ENCODE measurements at regions not wholly inside any gene's neighbourhood (a gene's known extent, or its start where the extent isn't known, plus 50 kb on each side); places are given as distances from the start of the nearest gene placed in this dataset.

- no peak for TF ChIP-seq CTCF (IDR thresholded peaks at IDR 0.05; ENCODE audit: low read depth, low read length)
- peaks cover 97% of the 10 kb centered on the region for H3K27me3 ChIP-seq (ENCODE audit: insufficient read depth, low read depth, severe bottlenecking)
- H3K36me3 ChIP-seq, result no peaks in the 10 kb centered on the region
- H3K9me3 ChIP-seq (ENCODE audit: severe bottlenecking), result no peaks in the 10 kb centered on the region
- H3K27ac ChIP-seq, result no peak overlapping the region
- no peak overlapping the region for H3K4me3 ChIP-seq (ENCODE audit: low read depth, low read length)
- no peak for DNase-seq
These were observed 445.5 kb downstream of the MED10 start for GRCh38 chr5:5932824-5933223.

- no peak for TF ChIP-seq CTCF (IDR thresholded peaks at IDR 0.05; ENCODE audit: low read depth, low read length)
- peaks cover 10% of the 10 kb centered on the region for H3K9me3 ChIP-seq (ENCODE audit: severe bottlenecking)
- H3K36me3 ChIP-seq, result no peaks in the 10 kb centered on the region
- DNase-seq, result no peak
- H3K27me3 ChIP-seq (ENCODE audit: insufficient read depth, low read depth, severe bottlenecking), result peaks cover 97% of the 10 kb centered on the region
- H3K27ac ChIP-seq, result no peak overlapping the region
- H3K4me3 ChIP-seq (ENCODE audit: low read depth, low read length), result no peak overlapping the region
These were observed 447.8 kb downstream of the MED10 start for GRCh38 chr5:5930561-5930960.

- no peak overlapping the region for H3K4me3 ChIP-seq (ENCODE audit: low read depth, low read length)
- no peak overlapping the region for H3K27ac ChIP-seq
- no peak for DNase-seq
- no peaks in the 10 kb centered on the region for H3K36me3 ChIP-seq
- TF ChIP-seq CTCF (IDR thresholded peaks at IDR 0.05; ENCODE audit: low read depth, low read length), result no peak
- H3K9me3 ChIP-seq (ENCODE audit: severe bottlenecking), result peaks cover 10% of the 10 kb centered on the region
- H3K27me3 ChIP-seq (ENCODE audit: insufficient read depth, low read depth, severe bottlenecking), result peaks cover 94% of the 10 kb centered on the region
These were observed 448.9 kb downstream of the MED10 start for GRCh38 chr5:5929291-5930020.

GRCh38 chr5:5925191-5925590, 453.2 kb downstream of the MED10 start:
- Histone ChIP-seq H3K36me3 (no peaks in the 10 kb centered on the region), H3K4me3 (ENCODE audit: low read depth, low read length) (no peak overlapping the region), H3K9me3 (ENCODE audit: severe bottlenecking) (peaks cover 10% of the 10 kb centered on the region), H3K27me3 (ENCODE audit: insufficient read depth, low read depth, severe bottlenecking) (peaks cover 95% of the 10 kb centered on the region), H3K27ac (no peak overlapping the region)
- no peak for TF ChIP-seq CTCF (IDR thresholded peaks at IDR 0.05; ENCODE audit: low read depth, low read length)
- no peak for DNase-seq

- H3K36me3 ChIP-seq, result no peaks in the 10 kb centered on the region
- peaks cover 91% of the 10 kb centered on the region for H3K27me3 ChIP-seq (ENCODE audit: insufficient read depth, low read depth, severe bottlenecking)
- DNase-seq, result no peak
- TF ChIP-seq CTCF (IDR thresholded peaks at IDR 0.05; ENCODE audit: low read depth, low read length), result no peak
- no peak overlapping the region for H3K27ac ChIP-seq
- H3K4me3 ChIP-seq (ENCODE audit: low read depth, low read length), result no peak overlapping the region
- H3K9me3 ChIP-seq (ENCODE audit: severe bottlenecking), result no peaks in the 10 kb centered on the region
These were observed 458.9 kb downstream of the MED10 start for GRCh38 chr5:5919411-5919810.

GRCh38 chr5:5906778-5907177, 471.6 kb downstream of the MED10 start:
- no peak overlapping the region for H3K27ac ChIP-seq
- no peaks in the 10 kb centered on the region for H3K9me3 ChIP-seq (ENCODE audit: severe bottlenecking)
- no peak overlapping the region for H3K4me3 ChIP-seq (ENCODE audit: low read depth, low read length)
- no peak for TF ChIP-seq CTCF (IDR thresholded peaks at IDR 0.05; ENCODE audit: low read depth, low read length)
- DNase-seq, result no peak
- H3K27me3 ChIP-seq (ENCODE audit: insufficient read depth, low read depth, severe bottlenecking), result peaks cover 44% of the 10 kb centered on the region
- H3K36me3 ChIP-seq, result no peaks in the 10 kb centered on the region
